ENCODE measurements at regions not wholly inside any gene's neighbourhood (a gene's known extent, or its start where the extent isn't known, plus 50 kb on each side); places are given as distances from the start of the nearest gene placed in this dataset.

DNA sequence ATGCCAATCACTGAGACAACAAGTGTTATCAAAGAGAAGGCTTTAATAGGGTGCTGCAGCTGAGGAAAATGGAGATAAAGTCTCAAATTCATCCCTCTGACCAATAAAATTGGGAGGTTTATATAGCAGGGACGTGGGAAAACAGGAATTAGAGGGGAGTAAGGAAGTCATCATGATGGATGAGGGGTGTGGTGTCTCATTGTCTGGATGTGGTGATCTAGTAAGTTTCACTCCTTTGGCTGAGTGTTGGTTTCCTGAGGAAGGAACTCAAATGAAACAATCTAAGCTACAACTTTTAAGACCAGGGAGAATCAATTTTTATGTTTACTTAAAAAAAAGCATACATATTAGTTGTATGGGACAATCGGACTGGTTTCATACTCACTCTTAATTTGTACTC lies 491.0 kb upstream of the KIRREL3 start:
- BruUV-seq (replicated peaks) = no TSS peak
- 2% methylated on average over 2 of the region's 2 CpGs for WGBS (ENCODE audit: insufficient coverage, insufficient replicate concordance, low lambda C conversion rate, missing lambda C conversion rate)
- SMC1A ChIA-PET (ENCODE audit: uncharacterized antibody, unreplicated experiment) = no interaction called here
- no peak for ATAC-seq
- Histone ChIP-seq H2AFZ (ENCODE audit: control insufficient read depth, low read depth, low read length) (no peak overlapping the region), H3K79me2 (ENCODE audit: control insufficient read depth, insufficient read depth, low read length) (no peaks in the 10 kb centered on the region), H3K4me2 (ENCODE audit: control insufficient read depth, insufficient read depth) (no peak overlapping the region), H4K20me1 (ENCODE audit: control insufficient read depth, insufficient read depth) (no peaks in the 10 kb centered on the region), H3K9ac (ENCODE audit: control insufficient read depth, insufficient read depth, low read length) (no peak overlapping the region), H3K27me3 (replicated peaks in 1 of 2; ENCODE audit: control insufficient read depth in 2 of 2, insufficient read depth in 2 of 2, low read length in 1 of 2) (no peaks in the 10 kb centered on the region), H3K27ac (ENCODE audit: control insufficient read depth, insufficient read depth) (no peak overlapping the region), H3K9me3 (replicated peaks; ENCODE audit: control insufficient read depth, insufficient read depth, low read length) (no peaks in the 10 kb centered on the region), H3K4me3 (no peak overlapping the region), H3K36me3 (ENCODE audit: control insufficient read depth in 2 of 2, insufficient read depth in 2 of 2, low read length in 1 of 2) (no peaks in the 10 kb centered on the region), H3K4me1 (ENCODE audit: control insufficient read depth, insufficient read depth, low read length) (no peaks in the 10 kb centered on the region)
- CTCF ChIA-PET = interaction anchor here (0.7 to 1.2 kb wide), 3 partner anchors 20 to 775 kb away, joined by 3 read pairs; no protein-coding TSS in a partner anchor
- in situ Hi-C loops (cut with MboI) (loop anchor here (10.0 kb wide), 1 partner anchor 1047 kb away; no protein-coding TSS in a partner anchor), intact Hi-C loops (cut with micrococcal nuclease; ENCODE audit: unreplicated experiment) (no loop called here)
- RAD21 ChIA-PET (ENCODE audit: unreplicated experiment) = no interaction called here
- DNase-seq (ENCODE audit: low read depth, low spot score) = no peak
- POLR2A ChIA-PET = no interaction called here
- no peak for FAIRE-seq
- TF ChIP-seq DPF2 (IDR thresholded peaks at IDR 0.05) (no peak), TCF3 (IDR thresholded peaks at IDR 0.05; ENCODE audit: borderline replicate concordance, insufficient read depth, low read depth, low read length) (no peak), BHLHE40 (IDR thresholded peaks at IDR 0.05; ENCODE audit: borderline replicate concordance in 1 of 2, low read depth in 2 of 2, low read length in 1 of 2) (no peak), EP300 (IDR thresholded peaks at IDR 0.05; ENCODE audit: borderline replicate concordance in 1 of 2, control insufficient read depth in 1 of 2, low read depth in 2 of 2, low read length in 2 of 2) (no peak), MYB (IDR thresholded peaks at IDR 0.05; ENCODE audit: borderline replicate concordance, low read depth, low read length) (no peak), TCF12 (IDR thresholded peaks at IDR 0.05; ENCODE audit: low read depth, low read length) (no peak), MTA3 (IDR thresholded peaks at IDR 0.05; ENCODE audit: borderline replicate concordance, low read length) (no peak), ETV6 (conservative IDR thresholded peaks at IDR 0.05 in 1 of 2, IDR thresholded peaks at IDR 0.05 in 1 of 2; ENCODE audit: borderline replicate concordance in 1 of 2, low read depth in 1 of 2) (no peak), EED (IDR thresholded peaks at IDR 0.05; ENCODE audit: low read depth) (no peak), HCFC1 (IDR thresholded peaks at IDR 0.05; ENCODE audit: low read length) (no peak), PML (IDR thresholded peaks at IDR 0.05; ENCODE audit: low read length) (no peak), BACH1 (IDR thresholded peaks at IDR 0.05; ENCODE audit: borderline replicate concordance) (no peak), TARDBP (IDR thresholded peaks at IDR 0.05; ENCODE audit: borderline replicate concordance) (no peak), HDGF (IDR thresholded peaks at IDR 0.05) (no peak), KLF5 (IDR thresholded peaks at IDR 0.05; ENCODE audit: partially characterized antibody) (no peak)
- TF ChIP-seq, protein P1, sequence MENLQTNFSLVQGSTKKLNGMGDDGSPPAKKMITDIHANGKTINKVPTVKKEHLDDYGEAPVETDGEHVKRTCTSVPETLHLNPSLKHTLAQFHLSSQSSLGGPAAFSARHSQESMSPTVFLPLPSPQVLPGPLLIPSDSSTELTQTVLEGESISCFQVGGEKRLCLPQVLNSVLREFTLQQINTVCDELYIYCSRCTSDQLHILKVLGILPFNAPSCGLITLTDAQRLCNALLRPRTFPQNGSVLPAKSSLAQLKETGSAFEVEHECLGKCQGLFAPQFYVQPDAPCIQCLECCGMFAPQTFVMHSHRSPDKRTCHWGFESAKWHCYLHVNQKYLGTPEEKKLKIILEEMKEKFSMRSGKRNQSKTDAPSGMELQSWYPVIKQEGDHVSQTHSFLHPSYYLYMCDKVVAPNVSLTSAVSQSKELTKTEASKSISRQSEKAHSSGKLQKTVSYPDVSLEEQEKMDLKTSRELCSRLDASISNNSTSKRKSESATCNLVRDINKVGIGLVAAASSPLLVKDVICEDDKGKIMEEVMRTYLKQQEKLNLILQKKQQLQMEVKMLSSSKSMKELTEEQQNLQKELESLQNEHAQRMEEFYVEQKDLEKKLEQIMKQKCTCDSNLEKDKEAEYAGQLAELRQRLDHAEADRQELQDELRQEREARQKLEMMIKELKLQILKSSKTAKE (IDR thresholded peaks at IDR 0.05; ENCODE audit: low read depth, poor library complexity, severe bottlenecking) = no peak
- TF ChIP-seq, protein P2, sequence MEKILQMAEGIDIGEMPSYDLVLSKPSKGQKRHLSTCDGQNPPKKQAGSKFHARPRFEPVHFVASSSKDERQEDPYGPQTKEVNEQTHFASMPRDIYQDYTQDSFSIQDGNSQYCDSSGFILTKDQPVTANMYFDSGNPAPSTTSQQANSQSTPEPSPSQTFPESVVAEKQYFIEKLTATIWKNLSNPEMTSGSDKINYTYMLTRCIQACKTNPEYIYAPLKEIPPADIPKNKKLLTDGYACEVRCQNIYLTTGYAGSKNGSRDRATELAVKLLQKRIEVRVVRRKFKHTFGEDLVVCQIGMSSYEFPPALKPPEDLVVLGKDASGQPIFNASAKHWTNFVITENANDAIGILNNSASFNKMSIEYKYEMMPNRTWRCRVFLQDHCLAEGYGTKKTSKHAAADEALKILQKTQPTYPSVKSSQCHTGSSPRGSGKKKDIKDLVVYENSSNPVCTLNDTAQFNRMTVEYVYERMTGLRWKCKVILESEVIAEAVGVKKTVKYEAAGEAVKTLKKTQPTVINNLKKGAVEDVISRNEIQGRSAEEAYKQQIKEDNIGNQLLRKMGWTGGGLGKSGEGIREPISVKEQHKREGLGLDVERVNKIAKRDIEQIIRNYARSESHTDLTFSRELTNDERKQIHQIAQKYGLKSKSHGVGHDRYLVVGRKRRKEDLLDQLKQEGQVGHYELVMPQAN (conservative IDR thresholded peaks at IDR 0.05) = no peak

All from GM12878 (cell line).